ENCODE measurements at regions not wholly inside any gene's neighbourhood (a gene's known extent, or its start where the extent isn't known, plus 50 kb on each side); places are given as distances from the start of the nearest gene placed in this dataset.
A peak's percentile ranks its signal among the peaks of the same experiment; 100 is the strongest.

- no peak for DNase-seq
Observed at GRCh38 chr5:104512063-104512825, 949.7 kb upstream of the NUDT12 start.

- DNase-seq, result no peak
Observed at GRCh38 chr5:104498281-104498680, 935.7 kb upstream of the NUDT12 start.

- no peak for DNase-seq
Observed at GRCh38 chr5:104494083-104494482, 931.5 kb upstream of the NUDT12 start.

- DNase-seq, result no peak
Observed at GRCh38 chr5:104472811-104473210, 910.2 kb upstream of the NUDT12 start.

GRCh38 chr5:104456122-104456521, 893.5 kb upstream of the NUDT12 start:
- peak; percentile 52 for DNase-seq

GRCh38 chr5:104452550-104452949, 890.0 kb upstream of the NUDT12 start:
- DNase-seq, result peak; percentile 64

- peak; percentile 72 for DNase-seq
Observed at GRCh38 chr5:104451911-104452310, 889.3 kb upstream of the NUDT12 start.

- no peak for DNase-seq
Observed at GRCh38 chr5:104444656-104445055, 882.1 kb upstream of the NUDT12 start.

- DNase-seq, result no peak
Observed at GRCh38 chr5:104443706-104444105, 881.1 kb upstream of the NUDT12 start.

- no peak for DNase-seq
Observed at GRCh38 chr5:104431981-104432380, 869.4 kb upstream of the NUDT12 start.

GRCh38 chr5:104431002-104431620, 868.5 kb upstream of the NUDT12 start:
- no peak for DNase-seq

GRCh38 chr5:104429911-104430310, 867.3 kb upstream of the NUDT12 start:
- no peak for DNase-seq

- DNase-seq, result no peak
Observed at GRCh38 chr5:104421431-104421830, 858.8 kb upstream of the NUDT12 start.

GRCh38 chr5:104418056-104418455, 855.5 kb upstream of the NUDT12 start:
- no peak for DNase-seq

GRCh38 chr5:104412649-104413240, 850.2 kb upstream of the NUDT12 start:
- DNase-seq, result peak; percentile 58

GRCh38 chr5:104400941-104401340, 838.4 kb upstream of the NUDT12 start:
- DNase-seq, result no peak

GRCh38 chr5:104385906-104386305, 823.3 kb upstream of the NUDT12 start:
- DNase-seq, result no peak

GRCh38 chr5:104375345-104375744, 812.8 kb upstream of the NUDT12 start:
- DNase-seq, result no peak

GRCh38 chr5:104372796-104373195, 810.2 kb upstream of the NUDT12 start:
- DNase-seq, result no peak

- DNase-seq, result no peak
Observed at GRCh38 chr5:104372376-104372775, 809.8 kb upstream of the NUDT12 start.

- no peak for DNase-seq
Observed at GRCh38 chr5:104370523-104370922, 807.9 kb upstream of the NUDT12 start.

GRCh38 chr5:104367978-104368377, 805.4 kb upstream of the NUDT12 start:
- DNase-seq, result no peak

GRCh38 chr5:104363567-104363966, 801.0 kb upstream of the NUDT12 start:
- no peak for DNase-seq

GRCh38 chr5:104361932-104362331, 799.3 kb upstream of the NUDT12 start:
- no peak for DNase-seq

Measured in RPMI8226 (cell line).